Loucy (cell line): ENCODE measurements at regions not wholly inside any gene's neighbourhood (a gene's known extent, or its start where the extent isn't known, plus 50 kb on each side); places are given as distances from the start of the nearest gene placed in this dataset.

Experiments
- H2AFZ ChIP-seq: fragments of 200-600 bp; sonication (generic); 2 replicates; pipeline ENCODE4 v1.6.0; 2016; ENCODE audit warnings: antibody characterized with exemption, mild to moderate bottlenecking, low read length, moderate library complexity
- H3F3A ChIP-seq: fragments of 200-600 bp; 2 replicates; pipeline ENCODE4 v1.6.0; 2016; ENCODE audit warnings: antibody characterized with exemption, low read depth, mild to moderate bottlenecking
- H3K27me3 ChIP-seq: fragments of 200-600 bp; sonication (generic); 2 replicates; pipeline ENCODE4 v1.6.1; 2014; ENCODE audit warnings: low read length, mild to moderate bottlenecking; ENCODE audit not compliant: insufficient read depth, poor library complexity, severe bottlenecking
- H3K36me3 ChIP-seq: fragments of 200-600 bp; sonication (generic); 2 replicates; pipeline ENCODE4 v1.6.1; 2016; ENCODE audit warnings: low read length; ENCODE audit not compliant: insufficient read depth
- H3K4me1 ChIP-seq: fragments of 200-600 bp; sonication (generic); 2 replicates; pipeline ENCODE4 v1.5.1; 2014; ENCODE audit warnings: low read length, mild to moderate bottlenecking; ENCODE audit not compliant: insufficient read depth, poor library complexity, severe bottlenecking
- H3K4me2 ChIP-seq: fragments of 200-600 bp; sonication (generic); 2 replicates; pipeline ENCODE4 v1.6.0; 2014; ENCODE audit warnings: antibody characterized with exemption, low read length, low read depth, mild to moderate bottlenecking; ENCODE audit not compliant: poor library complexity, severe bottlenecking
- H3K4me3 ChIP-seq: fragments of 200-600 bp; sonication (generic); 2 replicates; pipeline ENCODE4 v1.5.1; 2014; ENCODE audit warnings: low read length, mild to moderate bottlenecking, mixed read lengths; ENCODE audit not compliant: poor library complexity, severe bottlenecking
- H3K79me2 ChIP-seq: fragments of 200-600 bp; sonication (generic); 2 replicates; pipeline ENCODE4 v1.6.1; 2014; ENCODE audit warnings: low read length; ENCODE audit not compliant: insufficient read depth
- H3K9ac ChIP-seq: fragments of 200-600 bp; sonication (generic); 2 replicates; pipeline ENCODE4 v1.6.0; 2014; ENCODE audit warnings: mild to moderate bottlenecking, low read depth, low read length, moderate library complexity; ENCODE audit not compliant: poor library complexity, severe bottlenecking
- H3K9me2 ChIP-seq: fragments of 200-600 bp; sonication (generic); replicated peaks from 2 replicates; pipeline ENCODE4 v1.6.1; 2016; ENCODE audit warnings: low read depth, low read length, mixed read lengths
- H3K9me3 ChIP-seq: fragments of 200-600 bp; sonication (generic); 2 replicates; pipeline ENCODE4 v1.6.1; 2014; ENCODE audit warnings: mild to moderate bottlenecking, antibody characterized with exemption, low read length, low read depth; ENCODE audit not compliant: insufficient read depth
- H4K20me1 ChIP-seq: fragments of 200-600 bp; sonication (generic); 2 replicates; pipeline ENCODE4 v1.6.0; 2014; ENCODE audit warnings: antibody characterized with exemption, low read length, mild to moderate bottlenecking; ENCODE audit not compliant: insufficient read depth, poor library complexity, severe bottlenecking
- CTCF ChIP-seq: fragments of 200-600 bp; sonication (generic); conservative IDR thresholded peaks from 2 replicates; pipeline ENCODE4 v1.5.1; 2014; ENCODE audit warnings: mild to moderate bottlenecking, antibody characterized with exemption, low read length
- EZH2phosphoT487 ChIP-seq: fragments of 200-600 bp; IDR thresholded peaks from 2 replicates; pipeline ENCODE4 v1.6.1; 2018; ENCODE audit warnings: antibody characterized with exemption, mild to moderate bottlenecking, moderate library complexity, borderline replicate concordance

- no peak overlapping the region for H3K4me2 ChIP-seq
- no peaks in the 10 kb centered on the region for H3K79me2 ChIP-seq
- H4K20me1 ChIP-seq, result no peaks in the 10 kb centered on the region
- no peaks in the 10 kb centered on the region for H3K9me2 ChIP-seq
- H3F3A ChIP-seq, result no peaks in the 10 kb centered on the region
- H2AFZ ChIP-seq, result no peak overlapping the region
- H3K36me3 ChIP-seq, result no peaks in the 10 kb centered on the region
- no peaks in the 10 kb centered on the region for H3K27me3 ChIP-seq
- H3K9ac ChIP-seq, result no peak overlapping the region
- no peak for TF ChIP-seq EZH2phosphoT487
- no peak for TF ChIP-seq CTCF
- H3K4me1 ChIP-seq, result no peaks in the 10 kb centered on the region
- H3K9me3 ChIP-seq, result no peaks in the 10 kb centered on the region
- no peak overlapping the region for H3K4me3 ChIP-seq
Observed at GRCh38 chr2:129775952-129776653, 203.4 kb upstream of the RAB6C start.

GRCh38 chr2:129777146-129777545 lies 202.3 kb upstream of the RAB6C start:
- H3K9me3 ChIP-seq, result no peaks in the 10 kb centered on the region
- no peak overlapping the region for H2AFZ ChIP-seq
- H3K79me2 ChIP-seq, result no peaks in the 10 kb centered on the region
- no peaks in the 10 kb centered on the region for H3F3A ChIP-seq
- no peak overlapping the region for H3K4me3 ChIP-seq
- H3K27me3 ChIP-seq, result no peaks in the 10 kb centered on the region
- H4K20me1 ChIP-seq, result no peaks in the 10 kb centered on the region
- no peak overlapping the region for H3K4me2 ChIP-seq
- no peaks in the 10 kb centered on the region for H3K4me1 ChIP-seq
- no peaks in the 10 kb centered on the region for H3K9me2 ChIP-seq
- TF ChIP-seq EZH2phosphoT487 (no peak), CTCF (no peak)
- H3K36me3 ChIP-seq, result no peaks in the 10 kb centered on the region
- no peak overlapping the region for H3K9ac ChIP-seq

GRCh38 chr2:129777762-129778583 lies 201.5 kb upstream of the RAB6C start:
- no peak for TF ChIP-seq CTCF
- TF ChIP-seq EZH2phosphoT487, result no peak
- H3K4me3 ChIP-seq, result no peak overlapping the region
- no peak overlapping the region for H2AFZ ChIP-seq
- no peak overlapping the region for H3K9ac ChIP-seq
- H4K20me1 ChIP-seq, result no peaks in the 10 kb centered on the region
- H3F3A ChIP-seq, result no peaks in the 10 kb centered on the region
- no peak overlapping the region for H3K4me2 ChIP-seq
- H3K27me3 ChIP-seq, result no peaks in the 10 kb centered on the region
- no peaks in the 10 kb centered on the region for H3K9me2 ChIP-seq
- H3K36me3 ChIP-seq, result no peaks in the 10 kb centered on the region
- H3K9me3 ChIP-seq, result no peaks in the 10 kb centered on the region
- no peaks in the 10 kb centered on the region for H3K4me1 ChIP-seq
- no peaks in the 10 kb centered on the region for H3K79me2 ChIP-seq
